Sigmoid colon (tissue), 6 donors: ENCODE measurements at regions not wholly inside any gene's neighbourhood (a gene's known extent, or its start where the extent isn't known, plus 50 kb on each side); places are given as distances from the start of the nearest gene placed in this dataset.

Source experiments
- DNase-seq: peaks from one replicate; pipeline ENCODE4 v3.0.0-alpha.2; 2019
- H3K27ac ChIP-seq, 4 donors: fragments of 200-600 bp; sonication (generic); one replicate each; pipeline ENCODE4 v1.5.1; 2016 to 2019; ENCODE audit warnings: mild to moderate bottlenecking in 1 of 4
- H3K27me3 ChIP-seq, 3 donors: fragments of 200-600 bp; sonication (generic); one replicate each; pipeline ENCODE4 v1.5.1; 2019; ENCODE audit warnings: mild to moderate bottlenecking in 1 of 3
- H3K36me3 ChIP-seq, 4 donors: fragments of 200-600 bp; sonication (generic); one replicate each; pipeline ENCODE4 v1.5.1; 2016 to 2019
- H3K4me1 ChIP-seq, 4 donors: fragments of 200-600 bp; sonication (generic); one replicate each; pipeline ENCODE4 v1.5.1; 2017 to 2019
- H3K4me3 ChIP-seq, 4 donors: fragments of 200-600 bp; sonication (generic); one replicate each; pipeline ENCODE4 v1.5.1; 2017 to 2019; ENCODE audit warnings: mild to moderate bottlenecking in 2 of 4, moderate library complexity in 1 of 4
- H3K9me3 ChIP-seq, 4 donors: fragments of 200-600 bp in 3 of 4; sonication (generic) in 3 of 4; one replicate each; pipeline versions ENCODE4 v1.5.1 to v1.6.1; 2013 to 2019
- CTCF ChIP-seq, 4 experiments: fragments of 450-650 bp in 3 of 4; fragments of 200-600 bp in 1 of 4; IDR thresholded peaks; one replicate each; pipeline ENCODE4 v1.5.1; 2016 to 2019; ENCODE audit warnings: antibody characterized with exemption in 4 of 4, mild to moderate bottlenecking in 3 of 4, moderate library complexity in 2 of 4
- EP300 ChIP-seq, 4 donors: sonication (generic); formaldehyde crosslinking; IDR thresholded peaks; one replicate each; pipeline ENCODE4 v1.6.1; 2017; ENCODE audit warnings: antibody characterized with exemption in 4 of 4
- POLR2A ChIP-seq, 2 donors: fragments of 450-650 bp; IDR thresholded peaks; one replicate each; pipeline ENCODE4 v1.6.1; 2016; ENCODE audit warnings: antibody characterized with exemption in 2 of 2, mild to moderate bottlenecking in 2 of 2, moderate library complexity in 2 of 2
- POLR2AphosphoS5 ChIP-seq, 4 donors: sonication (generic); formaldehyde crosslinking; IDR thresholded peaks; one replicate each; pipeline ENCODE4 v1.6.1; 2017; ENCODE audit warnings: antibody characterized with exemption in 4 of 4
- WGBS, 2 donors: extraction: QIAGEN DNeasy Blood & Tissue Kit; methylation state at CpG; one replicate each; pipeline ENCODE4 v1.1.7; 2013; 5-methylcytosine and 5-hydroxymethylcytosine counted together
- intact Hi-C: fragments of 100-400 bp; cut with DNase I; formaldehyde crosslinking; loops from one replicate; pipeline ENCODE4 v1.15.1; 2023
- donor health status: healthy with polysubstance abuse.
- donor health status: healthy.

DNA sequence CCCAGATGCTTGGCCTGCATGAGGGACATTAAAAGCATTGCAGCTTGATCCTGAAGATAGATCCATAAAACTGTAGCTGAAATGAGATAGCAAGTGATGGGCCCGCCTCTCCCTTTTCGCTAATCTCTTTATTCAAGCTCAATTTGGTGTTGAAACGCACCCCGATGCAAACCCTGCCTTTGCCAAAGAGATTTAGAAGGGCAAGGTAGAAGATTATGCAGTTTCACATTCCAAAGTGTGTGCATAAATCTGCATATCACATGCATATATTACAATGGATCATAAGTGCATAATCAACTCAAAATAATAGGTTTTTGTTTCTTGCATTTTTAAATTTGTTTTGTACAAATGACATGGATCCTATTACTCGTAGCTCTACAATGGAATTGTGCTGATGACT is 80.1 kb upstream of the SHANK2 start:
- Histone ChIP-seq H3K4me3 (no peak overlapping the region), H3K9me3 (peaks cover 0 to 8% (median 0%) of the 10 kb centered on the region in 4 donors), H3K36me3 (no peaks in the 10 kb centered on the region), H3K27me3 (no peaks in the 10 kb centered on the region), H3K27ac (no peak overlapping the region), H3K4me1 (no peaks in the 10 kb centered on the region)
- no peak for DNase-seq
- 92 to 93% methylated on average over 5 of the region's 5 CpGs for WGBS, 2 donors
- intact Hi-C loops: no loop called here
- TF ChIP-seq EP300 (IDR thresholded peaks at IDR 0.05) (no peak), CTCF (IDR thresholded peaks at IDR 0.05) (no peak), POLR2A (IDR thresholded peaks at IDR 0.05) (no peak), POLR2AphosphoS5 (IDR thresholded peaks at IDR 0.05) (no peak)

GRCh38 chr11:71332046-71332445 is 79.7 kb upstream of the SHANK2 start:
- no peak for TF ChIP-seq EP300 (IDR thresholded peaks at IDR 0.05)
- no peak for TF ChIP-seq POLR2A (IDR thresholded peaks at IDR 0.05)
- TF ChIP-seq POLR2AphosphoS5 (IDR thresholded peaks at IDR 0.05): no peak
- TF ChIP-seq CTCF (IDR thresholded peaks at IDR 0.05): no peak

DNA sequence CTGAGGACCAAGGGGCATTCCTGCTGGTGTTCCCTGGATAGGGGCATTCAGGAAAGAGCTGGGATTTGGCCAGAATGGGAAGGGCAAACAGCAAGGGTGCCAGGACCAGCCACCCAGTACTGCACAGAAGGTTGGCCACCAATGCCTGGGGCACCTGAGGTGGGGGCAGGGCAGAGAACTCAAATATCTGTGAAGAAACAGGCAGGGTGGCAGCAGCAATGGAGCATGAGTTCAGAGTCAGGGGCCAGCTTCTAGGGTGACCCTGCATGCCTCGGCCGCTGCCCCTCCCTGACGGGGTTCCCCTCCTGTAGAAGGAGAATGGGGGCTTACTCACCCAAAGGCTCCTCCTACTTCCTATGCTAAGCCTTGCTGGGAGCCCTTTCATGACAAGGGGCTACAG is 79.3 kb upstream of the SHANK2 start:
- no peaks in the 10 kb centered on the region for H3K27me3 ChIP-seq
- intact Hi-C loops: no loop called here
- no peak overlapping the region for H3K27ac ChIP-seq
- H3K4me1 ChIP-seq: no peaks in the 10 kb centered on the region
- no peak for DNase-seq
- WGBS, 2 donors: 67 to 81% methylated on average over 3 of the region's 3 CpGs
- H3K9me3 ChIP-seq: peaks cover 0 to 8% (median 0%) of the 10 kb centered on the region in 4 donors
- TF ChIP-seq EP300 (IDR thresholded peaks at IDR 0.05): no peak
- TF ChIP-seq CTCF (IDR thresholded peaks at IDR 0.05): no peak
- no peak for TF ChIP-seq POLR2A (IDR thresholded peaks at IDR 0.05)
- no peak for TF ChIP-seq POLR2AphosphoS5 (IDR thresholded peaks at IDR 0.05)
- H3K36me3 ChIP-seq: no peaks in the 10 kb centered on the region
- no peak overlapping the region for H3K4me3 ChIP-seq

More at GRCh38 chr11:71332046-71332445, 79.7 kb upstream of the SHANK2 start:
- WGBS, 2 donors: 86 to 93% methylated on average over 3 of the region's 3 CpGs
- intact Hi-C loops: no loop called here
- H3K9me3 ChIP-seq: peaks cover 0 to 8% (median 0%) of the 10 kb centered on the region in 4 donors
- no peak overlapping the region for H3K4me3 ChIP-seq
- H3K36me3 ChIP-seq: no peaks in the 10 kb centered on the region
- DNase-seq: peak; percentile 50
- H3K27ac ChIP-seq: no peak overlapping the region
- H3K4me1 ChIP-seq: no peaks in the 10 kb centered on the region
- no peaks in the 10 kb centered on the region for H3K27me3 ChIP-seq

GRCh38 chr11:71330996-71331395 is 78.6 kb upstream of the SHANK2 start:
- H3K4me3 ChIP-seq: no peak overlapping the region
- peaks cover 0 to 8% (median 0%) of the 10 kb centered on the region in 4 donors for H3K9me3 ChIP-seq
- H3K4me1 ChIP-seq: no peaks in the 10 kb centered on the region
- TF ChIP-seq POLR2AphosphoS5 (IDR thresholded peaks at IDR 0.05) (no peak), POLR2A (IDR thresholded peaks at IDR 0.05) (no peak), CTCF (IDR thresholded peaks at IDR 0.05) (no peak)
- intact Hi-C loops: no loop called here
- 94% methylated on average over 3 of the region's 3 CpGs for WGBS, 2 donors
- DNase-seq: peak; percentile 21
- H3K27ac ChIP-seq: no peak overlapping the region
- H3K36me3 ChIP-seq: no peaks in the 10 kb centered on the region
- H3K27me3 ChIP-seq: no peaks in the 10 kb centered on the region

DNA sequence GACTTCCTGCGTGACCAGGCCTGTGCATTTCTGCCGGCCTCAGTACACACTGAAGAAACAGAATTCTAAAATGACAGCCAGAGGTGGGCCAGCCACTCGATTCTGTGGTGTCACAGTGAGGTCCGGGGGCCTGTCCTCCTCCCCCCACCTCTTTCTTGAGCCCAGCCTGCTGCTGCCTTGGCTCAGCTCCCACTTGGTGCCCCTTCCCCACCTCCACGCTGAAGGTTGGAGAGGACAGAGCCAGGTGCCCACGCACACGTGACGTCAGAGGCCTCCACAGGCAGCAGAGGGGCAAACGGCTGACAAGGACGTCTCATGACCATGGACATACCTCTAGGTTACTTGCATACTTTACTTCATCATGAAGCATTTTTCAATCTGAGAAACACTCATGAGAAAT is 78.0 kb upstream of the SHANK2 start:
- Histone ChIP-seq H3K4me1 (no peaks in the 10 kb centered on the region), H3K36me3 (no peaks in the 10 kb centered on the region), H3K4me3 (no peak overlapping the region), H3K27me3 (no peaks in the 10 kb centered on the region), H3K27ac (no peak overlapping the region), H3K9me3 (peaks cover 0 to 8% (median 0%) of the 10 kb centered on the region in 4 donors)
- intact Hi-C loops: no loop called here
- DNase-seq: peak; percentile 41
- TF ChIP-seq CTCF (IDR thresholded peaks at IDR 0.05) (no peak), EP300 (IDR thresholded peaks at IDR 0.05) (no peak), POLR2A (IDR thresholded peaks at IDR 0.05) (no peak), POLR2AphosphoS5 (IDR thresholded peaks at IDR 0.05) (no peak)
- WGBS, 2 donors: 89 to 91% methylated on average over 10 of the region's 10 CpGs
